IPS DF 19.7 (cell line): ENCODE measurements at regions not wholly inside any gene's neighbourhood (a gene's known extent, or its start where the extent isn't known, plus 50 kb on each side); places are given as distances from the start of the nearest gene placed in this dataset.

ENCODE experiments used
- DNase-seq: peaks from one replicate; pipeline ENCODE4 v3.0.0-alpha.2; 2013; ENCODE audit warnings: low read depth, low spot score

DNA sequence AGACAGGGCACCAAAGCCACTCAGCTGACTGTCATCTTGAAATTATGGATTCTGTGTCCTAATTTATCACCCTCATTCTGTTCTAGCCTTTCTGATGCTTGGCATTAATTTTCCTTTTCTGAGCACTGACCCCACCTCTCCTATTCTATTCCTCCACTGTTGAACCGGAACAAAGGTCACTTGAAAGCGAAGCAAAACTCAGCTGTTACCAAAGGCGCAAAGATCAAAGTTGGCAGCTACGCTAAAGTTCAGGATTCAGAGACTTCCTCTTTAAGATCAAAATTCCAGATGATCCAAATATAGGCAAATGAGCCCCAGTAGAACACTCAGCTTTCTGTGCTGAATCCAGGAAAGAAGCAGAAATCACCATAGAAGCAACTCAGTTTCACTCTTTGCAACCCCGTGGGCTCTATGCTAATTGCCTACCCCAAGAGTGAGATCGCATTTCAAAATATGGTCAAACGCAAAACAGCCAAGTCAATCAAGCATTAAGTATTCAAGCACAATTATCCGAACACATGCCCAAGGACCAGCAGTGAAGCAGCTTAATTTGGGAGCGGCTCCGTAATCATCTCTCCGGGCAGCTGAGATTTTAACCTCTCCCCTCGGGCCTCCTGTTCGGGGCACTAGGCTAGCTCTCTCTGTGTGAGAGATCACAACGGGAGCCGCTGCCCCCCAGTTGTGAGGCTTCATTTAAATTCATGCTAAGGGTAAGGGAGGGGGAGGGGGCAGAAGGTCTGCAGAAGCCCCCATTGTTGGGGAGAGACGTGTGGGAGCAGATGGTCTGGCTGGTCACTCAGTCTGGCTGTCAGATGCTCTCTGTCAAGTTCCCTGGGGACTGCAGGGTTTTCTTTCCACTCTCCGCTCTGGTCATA is 288.6 kb downstream of the ELAVL2 start:
- DNase-seq = no peak

DNA sequence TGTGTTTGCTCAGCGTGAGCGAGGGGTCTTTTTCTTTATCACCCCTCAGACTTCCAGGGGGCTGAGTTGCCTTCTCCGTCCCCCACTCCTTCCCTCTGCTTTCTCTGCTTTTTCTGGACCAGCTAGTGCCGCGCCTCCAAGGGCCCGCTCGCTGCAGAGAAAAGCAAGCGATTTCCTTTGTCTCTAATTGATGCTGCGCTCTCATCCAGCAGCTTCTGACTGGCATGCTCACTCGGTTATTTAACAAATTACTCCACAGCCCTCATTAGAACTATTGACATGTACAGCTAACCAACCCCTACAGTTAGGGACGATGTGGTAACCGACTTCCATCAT is 288.0 kb downstream of the ELAVL2 start:
- no peak for DNase-seq

DNA sequence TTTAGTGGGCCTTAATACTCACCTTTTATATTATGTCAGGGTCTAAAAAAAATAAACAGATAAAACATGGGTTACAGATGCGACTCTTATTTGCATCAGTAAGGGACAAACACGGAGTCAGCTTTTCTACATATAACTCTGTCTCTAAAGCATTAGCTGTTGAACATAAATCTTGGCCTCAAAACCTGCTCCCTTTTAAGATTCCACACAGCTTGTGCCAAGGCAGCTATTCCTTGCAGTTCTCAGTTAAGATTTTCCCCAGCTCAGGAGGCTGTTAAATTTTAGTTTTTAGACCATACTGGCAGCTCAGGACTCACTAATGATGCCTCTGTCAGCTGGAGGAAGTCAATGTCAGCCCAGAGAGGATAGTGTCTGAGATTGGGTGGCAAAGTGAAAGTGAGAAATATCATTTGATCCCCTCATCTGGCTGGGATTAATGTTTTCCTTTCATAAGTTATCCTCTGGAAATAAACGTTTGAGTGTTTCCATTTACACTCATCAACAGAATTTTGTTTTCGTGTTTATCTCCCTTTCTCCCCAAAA is 287.5 kb downstream of the ELAVL2 start:
- DNase-seq = no peak

DNA sequence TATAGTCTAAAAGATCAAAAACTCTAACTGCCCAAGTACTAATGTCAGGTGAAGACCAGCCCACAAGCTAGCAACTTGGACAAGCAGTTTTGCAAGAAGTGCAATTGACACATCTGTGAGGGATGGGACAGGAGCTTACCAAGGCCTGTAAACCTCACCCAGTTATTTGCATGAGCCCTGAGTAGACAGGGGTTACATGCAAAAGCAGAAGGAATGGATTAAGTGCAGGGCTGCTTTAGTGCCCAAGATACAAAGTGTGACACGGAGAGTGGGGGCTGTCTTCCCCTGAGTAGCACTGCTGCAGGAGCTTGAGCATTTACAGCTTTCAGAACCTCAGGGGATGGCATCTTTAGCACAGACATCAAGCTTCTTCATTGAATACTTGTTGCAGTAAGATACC is 286.7 kb downstream of the ELAVL2 start:
- no peak for DNase-seq

DNA sequence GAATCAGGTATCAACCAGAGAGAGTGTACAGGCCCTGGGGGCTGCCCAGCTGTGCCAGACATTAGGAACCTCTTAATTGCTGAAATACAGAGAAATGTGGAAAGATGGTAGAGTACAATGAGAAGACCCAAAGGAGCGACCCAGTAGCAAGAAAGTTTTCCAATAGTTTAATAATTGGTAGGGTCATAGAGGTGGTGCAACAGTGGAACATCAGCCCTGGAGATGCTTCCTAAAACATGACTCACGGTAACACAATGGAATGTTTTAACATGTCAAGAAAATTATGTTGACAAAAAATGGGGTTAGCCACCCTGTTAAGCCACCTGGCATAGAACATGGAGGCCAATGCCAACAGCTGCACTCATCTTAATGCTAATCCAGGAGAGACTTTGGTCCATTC is 284.1 kb downstream of the ELAVL2 start:
- DNase-seq = no peak

DNA sequence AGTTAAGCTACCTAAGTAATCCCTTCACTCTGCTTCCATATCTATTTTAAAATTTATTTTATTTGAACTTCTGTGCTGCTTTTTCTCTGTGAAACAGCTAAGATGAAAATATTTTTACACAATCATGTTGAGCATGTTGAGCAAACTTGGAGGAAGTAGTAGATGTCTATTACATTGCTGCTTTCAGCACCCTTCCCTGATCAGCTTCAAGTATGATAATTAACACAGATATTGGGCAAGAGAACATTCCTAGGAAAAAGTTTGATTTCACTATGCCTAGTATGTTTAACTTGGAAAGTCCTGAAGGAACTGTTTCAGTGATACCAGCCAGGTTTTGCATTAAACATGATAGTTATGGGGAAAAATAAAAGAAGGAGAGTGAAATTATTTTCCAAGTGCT is 283.6 kb downstream of the ELAVL2 start:
- no peak for DNase-seq

DNA sequence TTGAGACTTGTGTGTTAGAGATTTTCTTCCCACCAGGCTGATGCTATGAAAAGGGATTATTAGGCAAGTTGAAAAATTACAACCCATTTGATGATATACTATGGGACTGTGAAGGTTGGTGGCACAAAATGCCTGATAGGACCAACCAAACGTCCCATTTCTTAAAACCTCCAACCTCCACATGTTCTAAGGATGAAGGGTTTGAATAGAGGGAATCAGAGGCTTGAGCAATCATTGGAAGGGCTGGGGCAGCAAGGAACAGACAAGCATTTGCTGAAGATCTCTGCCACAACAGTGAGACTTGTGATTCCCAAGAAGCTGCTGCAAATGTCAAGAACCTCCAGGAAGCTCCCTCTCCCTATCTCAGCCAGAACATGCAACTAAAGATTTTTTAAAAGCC is 283.1 kb downstream of the ELAVL2 start:
- no peak for DNase-seq

DNA sequence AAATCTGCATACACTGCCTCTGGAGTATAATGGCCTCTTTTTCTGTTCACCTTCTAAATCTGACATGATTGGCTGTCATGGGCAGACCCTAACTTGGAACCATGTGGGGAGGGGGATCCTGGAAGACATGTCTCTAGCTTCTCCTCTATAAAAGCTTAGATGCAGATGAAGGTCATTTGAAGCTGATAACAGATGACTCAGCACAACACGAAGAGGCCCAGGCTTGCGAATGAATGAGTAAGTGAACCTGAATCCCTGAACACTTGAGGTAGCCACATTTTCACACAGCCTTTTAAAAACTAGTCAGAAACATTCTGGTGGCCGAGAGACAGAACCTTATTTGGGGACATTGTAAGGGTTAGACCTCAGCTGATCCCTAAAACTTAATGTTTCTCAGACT is 282.6 kb downstream of the ELAVL2 start:
- DNase-seq = no peak

DNA sequence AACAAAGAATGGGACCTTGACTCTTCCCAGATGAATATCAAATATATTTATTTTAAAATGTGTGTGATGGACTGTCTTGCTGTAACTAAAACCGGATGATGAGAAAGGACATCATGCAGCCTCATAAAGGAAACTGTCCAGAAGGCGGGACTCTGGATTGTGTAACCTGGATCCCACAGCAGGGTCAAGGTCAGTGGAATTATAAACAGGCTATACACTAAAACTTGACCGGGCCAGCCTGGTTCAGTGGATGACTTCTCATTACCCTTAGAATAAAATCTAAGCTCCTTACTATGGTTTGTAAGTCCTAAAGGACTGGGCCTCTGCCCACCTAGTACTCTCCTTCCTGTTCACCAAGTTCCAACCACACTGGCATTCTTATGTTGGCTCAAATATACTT is 280.3 kb downstream of the ELAVL2 start:
- no peak for DNase-seq

DNA sequence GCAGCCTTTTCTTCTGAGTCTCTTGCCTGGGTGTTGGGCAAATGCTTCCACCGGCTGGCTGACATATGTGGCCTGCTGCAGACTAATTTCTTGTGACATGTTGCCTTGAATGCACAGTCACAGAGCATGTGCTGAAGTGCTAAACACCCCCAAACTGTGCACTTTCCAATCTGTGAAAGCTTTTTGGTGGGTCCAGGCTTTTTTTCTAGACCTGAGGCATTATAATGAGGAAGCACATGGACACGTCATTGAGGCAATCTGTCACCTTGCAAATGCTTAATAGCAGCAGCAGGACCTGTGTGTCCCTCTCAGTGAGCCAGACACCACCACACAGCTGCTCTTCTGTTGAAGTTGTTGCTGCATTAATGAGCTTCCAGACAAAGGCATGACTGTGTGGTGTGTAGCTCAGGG is 274.7 kb downstream of the ELAVL2 start:
- DNase-seq = no peak

DNA sequence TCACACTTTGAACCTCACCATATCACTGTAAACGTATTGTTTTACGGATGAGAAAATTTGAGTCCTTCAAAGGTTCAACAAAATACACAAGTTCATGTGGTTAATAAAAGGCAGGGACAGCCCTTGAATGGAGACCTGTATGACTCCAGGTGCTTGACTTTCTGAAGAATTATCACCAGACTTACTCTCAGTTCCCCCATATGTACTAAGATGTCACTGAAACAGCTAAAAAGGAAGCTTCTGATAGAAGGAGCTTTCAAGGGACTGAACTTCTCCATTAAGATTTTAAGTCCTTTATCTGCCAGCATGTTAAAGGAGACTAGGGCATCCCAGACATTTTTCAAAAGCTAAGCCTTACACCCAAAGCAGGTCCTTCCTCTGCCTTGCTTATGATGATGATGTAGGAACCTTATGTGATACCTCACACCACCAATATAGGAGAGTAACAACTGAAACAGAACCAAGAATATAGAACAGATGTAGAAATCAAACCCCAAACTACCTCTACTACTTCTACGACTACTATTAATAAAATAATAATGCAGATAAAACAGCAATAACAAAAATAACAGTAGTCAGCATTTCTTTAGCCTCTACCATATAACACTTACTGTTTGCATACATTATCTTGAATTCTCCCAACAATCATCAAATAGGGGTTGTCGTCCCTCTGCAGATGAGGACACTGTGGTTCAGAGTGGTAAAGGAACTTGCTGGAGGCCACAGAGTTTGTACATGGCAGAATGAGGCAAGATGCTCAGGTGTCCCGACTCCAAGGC is 273.9 kb downstream of the ELAVL2 start:
- DNase-seq = no peak

DNA sequence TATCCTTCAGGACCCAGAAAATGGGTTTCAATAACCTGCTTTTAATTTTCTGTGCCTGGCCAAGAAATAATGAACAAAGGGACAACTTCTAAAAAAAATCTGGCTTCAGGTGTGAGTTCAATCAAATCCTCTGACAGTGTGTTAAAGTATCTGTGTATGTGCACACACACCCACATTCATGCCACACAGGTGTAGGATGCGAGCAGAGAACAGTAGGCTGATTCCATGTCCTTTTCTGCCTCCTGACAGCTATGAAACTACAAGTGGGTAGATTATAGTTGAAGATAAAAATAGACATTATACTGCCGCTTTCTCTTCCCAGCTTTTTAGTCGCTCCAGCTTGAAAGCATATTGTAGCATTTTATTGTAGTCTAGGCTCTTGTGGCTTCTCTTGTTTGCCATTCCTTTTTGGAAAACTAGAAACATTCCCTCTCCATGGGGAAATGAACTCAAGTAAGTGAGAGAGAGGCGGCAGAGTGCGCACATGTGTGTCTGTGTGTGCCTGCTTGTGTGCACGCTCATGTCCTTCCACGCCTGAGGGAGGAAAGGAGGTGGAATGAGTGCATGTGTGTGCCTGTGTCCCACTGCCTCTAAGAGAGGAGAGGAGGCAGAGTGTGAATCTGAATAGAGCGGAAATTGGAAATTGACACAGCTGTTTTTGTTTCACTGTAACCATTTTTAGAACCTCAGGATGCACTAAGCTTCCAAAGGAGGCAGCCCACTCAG is 273.0 kb downstream of the ELAVL2 start:
- DNase-seq = no peak

DNA sequence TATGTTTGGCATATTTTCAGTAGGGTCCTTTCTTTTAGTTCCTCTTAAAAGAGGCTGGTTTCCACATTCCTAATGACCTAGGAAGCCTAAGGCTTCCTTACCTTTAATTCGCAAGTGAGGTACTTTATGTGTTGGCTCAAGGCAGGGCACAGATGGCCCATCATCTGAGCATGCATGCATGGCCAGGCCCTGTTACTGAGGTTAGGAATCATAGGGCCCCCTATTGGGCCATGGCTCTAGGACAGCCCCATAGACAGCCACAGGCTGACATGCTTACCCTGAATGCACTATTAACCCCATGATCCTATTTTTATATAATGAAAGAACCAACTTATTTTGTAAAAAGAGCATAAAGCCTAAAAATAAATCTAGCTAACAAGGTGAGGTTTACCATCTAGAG is 271.4 kb downstream of the ELAVL2 start:
- DNase-seq = no peak

DNA sequence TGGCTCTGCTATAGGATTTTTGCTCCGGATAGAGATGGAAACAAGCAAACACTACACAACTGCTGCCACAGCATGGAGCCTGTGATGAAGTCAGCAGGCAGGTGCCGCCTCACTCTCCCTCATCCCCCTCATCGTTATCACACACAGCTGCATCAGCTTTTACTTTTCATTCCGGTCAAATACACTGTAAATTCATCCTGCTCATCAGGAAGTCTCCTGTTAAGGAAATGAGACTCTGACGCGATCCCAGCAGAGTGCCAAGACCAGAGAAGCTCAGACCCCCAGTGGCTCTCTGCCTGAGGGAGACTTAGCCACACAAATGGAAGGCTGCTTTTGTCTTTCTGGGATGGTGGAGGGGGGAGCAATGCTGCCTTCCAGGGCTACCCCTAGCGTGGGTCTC is 270.2 kb downstream of the ELAVL2 start:
- DNase-seq = no peak

DNA sequence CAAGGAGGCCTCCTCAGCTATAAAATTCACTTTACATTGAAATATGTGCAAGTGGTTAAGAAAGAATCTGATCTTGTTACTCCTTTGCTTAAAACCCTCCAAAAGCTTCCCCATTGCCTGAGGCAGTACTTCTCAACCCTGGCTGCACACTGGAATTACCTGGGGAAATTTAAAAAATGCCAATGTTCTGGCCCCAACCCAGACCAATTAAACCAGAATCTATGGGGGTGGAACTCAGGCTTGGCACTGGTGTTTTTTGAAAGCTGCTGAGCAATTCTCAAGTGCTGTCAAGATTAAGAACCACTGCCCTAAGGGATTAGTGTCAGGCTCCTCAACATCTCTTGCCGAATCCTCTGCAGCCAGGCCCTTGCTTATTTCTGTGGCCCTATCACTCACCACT is 269.6 kb downstream of the ELAVL2 start:
- DNase-seq = no peak

DNA sequence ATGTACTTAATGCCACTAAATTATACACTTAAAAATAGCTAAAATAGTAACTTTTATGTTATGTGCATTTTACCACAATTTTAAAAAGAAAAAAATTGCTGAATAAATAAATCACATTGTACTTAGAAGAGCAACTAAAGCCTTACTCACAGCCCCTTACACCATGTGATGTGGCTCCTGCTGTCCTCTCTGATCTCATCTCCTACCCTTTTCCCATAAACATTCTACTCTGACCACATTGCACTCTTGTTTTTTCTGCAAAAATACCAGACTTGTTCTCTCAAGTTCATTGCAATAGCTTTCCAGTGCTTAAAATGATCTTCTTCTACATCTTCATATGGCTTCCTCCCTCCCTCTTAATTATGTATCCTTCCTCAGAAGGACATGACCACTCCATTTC is 268.4 kb downstream of the ELAVL2 start:
- DNase-seq = no peak

DNA sequence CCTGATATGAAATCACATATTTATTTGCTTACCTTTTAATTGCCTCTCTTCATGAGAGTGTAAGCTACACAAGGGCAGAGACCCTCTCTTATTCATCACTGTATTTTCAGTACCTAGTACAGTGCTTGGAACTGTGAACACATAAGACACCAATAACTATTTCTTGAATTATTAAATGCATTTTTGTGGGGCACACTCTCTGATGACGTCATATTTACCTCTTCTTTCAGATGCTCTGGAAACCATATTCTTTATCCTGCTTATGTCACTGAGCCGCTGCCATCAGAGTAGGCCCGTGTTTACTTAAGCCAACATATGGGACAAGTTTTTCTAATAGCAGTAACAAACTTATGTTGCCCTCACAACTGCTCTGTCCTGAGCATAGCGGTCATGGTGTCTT is 266.5 kb downstream of the ELAVL2 start:
- no peak for DNase-seq

DNA sequence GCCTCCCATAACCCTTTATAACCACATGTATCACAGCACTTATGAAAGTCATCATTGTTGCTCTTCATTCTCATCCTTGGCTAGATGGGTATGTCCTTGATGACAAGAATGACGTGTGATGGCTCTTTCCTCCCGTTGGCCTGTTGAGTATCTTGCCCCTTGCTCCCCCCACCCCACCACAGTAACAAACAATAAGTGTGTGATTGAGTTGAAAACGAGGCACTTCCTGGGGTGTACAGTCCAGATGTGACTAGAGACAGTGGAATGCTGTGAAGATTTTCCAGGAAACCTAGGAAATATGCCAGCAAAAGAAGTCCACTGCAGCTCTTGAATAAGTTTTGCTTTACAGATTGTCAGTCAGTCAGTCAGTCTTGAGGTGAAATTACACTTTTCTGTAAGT is 262.5 kb downstream of the ELAVL2 start:
- DNase-seq = no peak

DNA sequence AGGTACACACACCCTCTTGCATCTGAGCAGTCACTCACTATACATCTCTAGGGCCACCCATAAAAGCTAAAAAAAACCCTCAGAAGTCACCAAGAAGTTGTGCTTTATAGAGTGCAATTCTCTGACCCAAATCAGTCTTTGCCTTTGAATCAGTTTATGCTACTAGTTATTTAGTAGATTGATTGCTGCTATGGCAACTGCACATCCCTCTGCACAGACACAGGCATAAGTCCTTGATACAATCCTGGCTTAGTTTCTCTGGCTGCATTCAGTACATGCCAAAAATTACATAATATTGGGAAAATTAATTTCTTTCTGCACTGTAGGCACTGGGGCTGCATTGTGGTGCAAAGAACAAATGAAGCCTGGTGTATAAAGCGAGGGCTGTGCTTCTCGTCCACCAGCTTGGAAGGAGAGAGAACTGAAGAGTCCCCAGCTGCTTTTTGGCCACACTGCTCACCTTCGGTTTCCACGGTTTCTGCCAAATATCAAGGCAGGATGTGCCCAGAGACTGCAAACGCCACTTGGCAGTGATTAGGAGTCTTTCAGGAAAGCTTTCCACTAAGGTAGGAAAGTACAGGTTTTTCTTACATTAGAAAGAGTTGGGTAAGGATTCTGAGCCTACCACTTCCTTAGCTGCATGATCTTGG is 258.4 kb downstream of the ELAVL2 start:
- DNase-seq = no peak

DNA sequence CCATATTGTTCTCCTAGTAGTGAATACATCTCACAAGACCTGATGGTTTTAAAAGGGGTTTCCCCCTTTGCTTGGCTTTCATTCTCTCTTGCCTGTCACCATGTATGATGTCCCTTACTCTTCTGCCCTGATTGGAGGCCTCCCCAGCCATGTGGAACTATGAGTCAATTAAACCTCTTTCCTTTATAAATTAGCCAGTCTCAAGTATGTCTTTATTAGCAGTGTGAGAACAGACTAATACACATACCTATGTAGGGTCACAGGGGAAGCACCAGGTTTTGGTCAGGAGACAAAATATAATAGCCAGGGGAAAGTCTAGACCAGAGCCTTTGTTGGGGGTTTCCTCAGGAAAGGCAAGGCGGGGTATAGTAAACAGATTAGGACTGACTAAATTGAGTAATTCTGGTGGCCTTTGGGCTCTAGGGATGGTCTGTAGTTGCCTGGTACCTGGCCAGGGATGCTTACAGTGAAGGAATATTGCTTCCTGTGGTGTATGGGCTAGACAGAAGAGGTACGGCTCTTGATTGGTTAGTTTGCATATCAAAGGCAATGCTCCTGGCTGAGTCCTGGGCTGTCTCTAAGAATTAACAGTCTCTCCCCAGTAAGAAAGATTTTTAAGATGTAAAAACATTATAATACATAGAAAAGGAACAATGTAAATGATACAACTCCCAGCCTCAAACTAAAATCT is 254.5 kb downstream of the ELAVL2 start:
- DNase-seq = no peak

DNA sequence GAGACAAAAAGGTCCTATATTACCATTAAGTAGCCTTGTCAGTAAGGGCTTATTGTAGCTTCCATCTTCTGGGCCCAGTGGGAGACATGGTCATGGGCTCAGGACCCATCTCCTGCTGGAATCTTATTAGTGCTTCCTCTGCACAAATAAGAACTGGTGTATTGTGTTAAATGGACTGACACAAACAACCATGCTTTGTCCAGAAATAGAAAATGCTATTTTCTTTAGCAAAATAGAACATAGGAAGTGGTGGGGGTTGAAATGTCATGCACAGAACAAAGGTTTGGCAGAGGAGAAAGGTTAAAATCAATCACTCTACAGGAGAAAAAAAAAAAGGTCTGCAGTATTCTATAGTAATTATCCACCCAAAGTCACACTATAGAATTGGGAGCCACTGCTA is 252.2 kb downstream of the ELAVL2 start:
- no peak for DNase-seq
